ENCODE measurements at regions not wholly inside any gene's neighbourhood (a gene's known extent, or its start where the extent isn't known, plus 50 kb on each side); places are given as distances from the start of the nearest gene placed in this dataset.

DNA sequence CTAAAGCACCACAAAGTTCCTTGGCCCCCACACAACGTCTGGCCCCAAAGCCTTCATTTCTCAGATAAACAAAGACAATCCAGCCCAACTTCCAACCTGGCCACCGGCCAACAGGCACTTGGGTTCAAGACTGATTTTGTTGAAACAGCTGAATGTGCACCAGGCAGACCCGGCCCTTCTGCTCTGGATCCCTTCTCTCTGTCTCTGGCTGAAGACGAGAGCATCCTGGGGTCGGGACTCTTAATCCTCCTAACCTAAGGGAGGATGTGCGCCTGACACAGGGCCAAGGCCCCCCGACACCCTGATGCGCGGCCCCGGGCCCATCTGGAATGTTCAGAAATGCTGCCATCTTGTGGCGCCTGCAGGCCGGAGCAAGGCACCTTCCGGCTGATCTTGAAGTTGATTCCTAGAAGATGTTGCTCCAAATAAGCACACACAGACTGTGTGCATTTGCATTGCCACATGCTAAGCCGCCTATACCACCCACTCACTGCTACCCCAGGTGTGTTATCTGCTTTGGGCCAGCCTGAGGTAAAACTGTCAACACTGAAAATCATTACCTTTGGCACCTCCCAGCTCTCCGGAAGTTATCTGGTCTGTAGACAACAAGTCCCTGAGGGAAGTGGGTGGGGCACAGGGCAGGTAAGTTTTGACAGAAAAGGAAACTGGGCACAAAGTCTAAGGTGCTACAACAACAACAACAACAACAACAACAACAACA is 98.4 kb upstream of the HABP2 start:
- TF ChIP-seq, protein P1, sequence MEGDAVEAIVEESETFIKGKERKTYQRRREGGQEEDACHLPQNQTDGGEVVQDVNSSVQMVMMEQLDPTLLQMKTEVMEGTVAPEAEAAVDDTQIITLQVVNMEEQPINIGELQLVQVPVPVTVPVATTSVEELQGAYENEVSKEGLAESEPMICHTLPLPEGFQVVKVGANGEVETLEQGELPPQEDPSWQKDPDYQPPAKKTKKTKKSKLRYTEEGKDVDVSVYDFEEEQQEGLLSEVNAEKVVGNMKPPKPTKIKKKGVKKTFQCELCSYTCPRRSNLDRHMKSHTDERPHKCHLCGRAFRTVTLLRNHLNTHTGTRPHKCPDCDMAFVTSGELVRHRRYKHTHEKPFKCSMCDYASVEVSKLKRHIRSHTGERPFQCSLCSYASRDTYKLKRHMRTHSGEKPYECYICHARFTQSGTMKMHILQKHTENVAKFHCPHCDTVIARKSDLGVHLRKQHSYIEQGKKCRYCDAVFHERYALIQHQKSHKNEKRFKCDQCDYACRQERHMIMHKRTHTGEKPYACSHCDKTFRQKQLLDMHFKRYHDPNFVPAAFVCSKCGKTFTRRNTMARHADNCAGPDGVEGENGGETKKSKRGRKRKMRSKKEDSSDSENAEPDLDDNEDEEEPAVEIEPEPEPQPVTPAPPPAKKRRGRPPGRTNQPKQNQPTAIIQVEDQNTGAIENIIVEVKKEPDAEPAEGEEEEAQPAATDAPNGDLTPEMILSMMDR (IDR thresholded peaks at IDR 0.05): peak; percentile 45 to 77 (median 65)
- TF ChIP-seq POLR2A (IDR thresholded peaks at IDR 0.05): no peak

Measured in body of pancreas (tissue), 4 donors.